SK-N-SH (cell line): ENCODE measurements at regions not wholly inside any gene's neighbourhood (a gene's known extent, or its start where the extent isn't known, plus 50 kb on each side); places are given as distances from the start of the nearest gene placed in this dataset.

ENCODE experiments used
- CTCF ChIA-PET: fragments of 300-600, 350-600 bp; formaldehyde crosslinking; extraction: SDS; loops from one replicate; lab custom pipeline; 2021; lab: Yijun Ruan, JAX
- POLR2A ChIA-PET: fragments of 350-600 bp; sonication (Branson Sonifier 250); formaldehyde crosslinking; extraction: SDS; loops from one replicate; lab custom pipeline; 2020; ENCODE audit warnings: antibody characterized with exemption, inconsistent platforms; lab: Yijun Ruan, JAX
- DNase-seq: peaks from one replicate; pipeline ENCODE4 v3.0.0; 2012
- H2AFZ ChIP-seq: fragments of 200-600 bp; sonication (generic); 2 replicates; pipeline ENCODE4 v1.8.1; 2016; ENCODE audit warnings: antibody characterized with exemption, mild to moderate bottlenecking, low read depth
- H3F3A ChIP-seq: fragments of 200-600 bp; sonication (generic); replicated peaks from 2 replicates; pipeline ENCODE3; 2016; ENCODE audit warnings: antibody characterized with exemption, mild to moderate bottlenecking; ENCODE audit not compliant: insufficient read depth
- H3K27ac ChIP-seq, 2 experiments: fragments of 200-500 bp in 1 of 2; fragments of 200-600 bp in 1 of 2; sonication (Bioruptor generic) in 1 of 2; sonication (generic), shearing (Covaris generic) in 1 of 2; 2 replicates each; pipeline versions ENCODE4 v1.5.1 to v1.6.1; 2014 to 2016; ENCODE audit warnings: low read depth in 2 of 2, inconsistent platforms in 1 of 2, low read length in 1 of 2, mild to moderate bottlenecking in 1 of 2, mixed read lengths in 1 of 2
- H3K27me3 ChIP-seq: fragments of 200-600 bp; sonication (generic), shearing (Covaris generic); 2 replicates; pipeline ENCODE4 v1.6.1; 2016; ENCODE audit warnings: mixed run types; ENCODE audit not compliant: insufficient read depth
- H3K36me3 ChIP-seq, 2 experiments: fragments of 200-500 bp in 1 of 2; fragments of 200-600 bp in 1 of 2; sonication (Bioruptor generic) in 1 of 2; sonication (generic) in 1 of 2; replicated peaks in 1 of 2; 2 replicates each; pipeline versions ENCODE3 to v1.5.1; 2014 to 2016; ENCODE audit warnings: low read length in 1 of 2, mild to moderate bottlenecking in 1 of 2; ENCODE audit not compliant: insufficient read depth in 2 of 2, control insufficient read depth in 1 of 2
- H3K4me1 ChIP-seq, 2 experiments: fragments of 200-500 bp in 1 of 2; fragments of 200-600 bp in 1 of 2; sonication (Bioruptor generic) in 1 of 2; sonication (generic), shearing (Covaris generic) in 1 of 2; 2 replicates each; pipeline versions ENCODE4 v1.5.1 to v1.6.1; 2014 to 2016; ENCODE audit warnings: low read depth in 1 of 2, low read length in 1 of 2, mixed run types in 1 of 2; ENCODE audit not compliant: insufficient read depth in 2 of 2, control insufficient read depth in 1 of 2
- H3K4me2 ChIP-seq: fragments of 200-600 bp; sonication (generic), shearing (Covaris generic); 2 replicates; pipeline ENCODE4 v1.6.1; 2017; ENCODE audit warnings: mixed run types
- H3K4me3 ChIP-seq, 2 experiments: fragments of 200-500 bp in 1 of 2; fragments of 200-600 bp in 1 of 2; sonication (Bioruptor generic) in 1 of 2; sonication (generic), shearing (Covaris generic) in 1 of 2; 2 replicates each; pipeline versions ENCODE4 v1.5.1 to v1.8.1; 2014 to 2016; ENCODE audit warnings: low read depth in 2 of 2, inconsistent platforms in 1 of 2, low read length in 1 of 2, mild to moderate bottlenecking in 1 of 2, mixed read lengths in 1 of 2, moderate library complexity in 1 of 2
- H3K79me2 ChIP-seq: fragments of 200-600 bp; sonication (generic); 2 replicates; pipeline ENCODE4 v1.8.1; 2017; ENCODE audit warnings: mild to moderate bottlenecking; ENCODE audit not compliant: insufficient read depth
- H3K9ac ChIP-seq: fragments of 200-600 bp; sonication (generic); 2 replicates; pipeline ENCODE4 v1.6.1; 2017; ENCODE audit warnings: mixed run types
- H3K9me2 ChIP-seq: fragments of 200-600 bp; sonication (generic); 2 replicates; pipeline ENCODE4 v1.6.1; 2017; ENCODE audit warnings: mixed run types
- H3K9me3 ChIP-seq: fragments of 200-600 bp; sonication (generic); 2 replicates; pipeline ENCODE4 v1.6.1; 2017; ENCODE audit warnings: mixed run types, mild to moderate bottlenecking, moderate library complexity
- H4K20me1 ChIP-seq: fragments of 200-600 bp; sonication (generic); 2 replicates; pipeline ENCODE4 v1.6.1; 2017; ENCODE audit warnings: mild to moderate bottlenecking, mixed run types; ENCODE audit not compliant: insufficient read depth
- CHD2 ChIP-seq: fragments of 150-350 bp; IDR thresholded peaks from 2 replicates; pipeline ENCODE4 v1.6.1; 2018; ENCODE audit warnings: low read length; ENCODE audit not compliant: partially characterized antibody
- EP300 ChIP-seq, 2 experiments: IDR thresholded peaks; 2 replicates each; pipeline versions ENCODE4 v1.4.0 to v1.6.1; 2012; ENCODE audit warnings: borderline replicate concordance in 1 of 2, low read depth in 1 of 2, low read length in 1 of 2
- EZH2phosphoT487 ChIP-seq: fragments of 200-600 bp; sonication (generic); IDR thresholded peaks from 2 replicates; pipeline ENCODE4 v1.6.1; 2017; ENCODE audit warnings: low read depth, mixed run types, mild to moderate bottlenecking, antibody characterized with exemption, moderate library complexity, borderline replicate concordance
- GATA2 ChIP-seq: sonication (generic); formaldehyde crosslinking; IDR thresholded peaks from 2 replicates; pipeline ENCODE4 v1.5.0; 2020; ENCODE audit warnings: mild to moderate bottlenecking, missing genetic modification reagents
- MEF2A ChIP-seq: IDR thresholded peaks from 2 replicates; pipeline ENCODE4 v1.4.0; 2012; ENCODE audit warnings: low read depth, borderline replicate concordance
- MXI1 ChIP-seq: IDR thresholded peaks from 2 replicates; pipeline ENCODE4 v1.6.1; 2012; ENCODE audit warnings: mild to moderate bottlenecking, low read depth, low read length, improper control_type of control experiment
- POLR2AphosphoS5 ChIP-seq: IDR thresholded peaks from 2 replicates; pipeline ENCODE4 v1.6.1; 2012; ENCODE audit warnings: low read depth, low read length
- RAD21 ChIP-seq: IDR thresholded peaks from 2 replicates; pipeline ENCODE4 v1.6.1; 2012; ENCODE audit warnings: mild to moderate bottlenecking, low read length
- RFX5 ChIP-seq: IDR thresholded peaks from 2 replicates; pipeline ENCODE4 v1.6.1; 2012; ENCODE audit warnings: mild to moderate bottlenecking, improper control_type of control experiment, low read length
- RXRA ChIP-seq: IDR thresholded peaks from 2 replicates; pipeline ENCODE4 v1.4.0; 2012; ENCODE audit warnings: low read depth, mild to moderate bottlenecking, borderline replicate concordance
- SIN3A ChIP-seq: IDR thresholded peaks from 2 replicates; pipeline ENCODE4 v1.6.1; 2012; ENCODE audit warnings: low read depth, mild to moderate bottlenecking, low read length, moderate library complexity, borderline replicate concordance
- TEAD4 ChIP-seq: IDR thresholded peaks from 2 replicates; pipeline ENCODE4 v1.4.0; 2012; ENCODE audit warnings: mild to moderate bottlenecking, borderline replicate concordance; ENCODE audit not compliant: insufficient read depth
- YY1 ChIP-seq: IDR thresholded peaks from 2 replicates; pipeline ENCODE4 v1.4.0; 2012; ENCODE audit warnings: low read depth, mild to moderate bottlenecking
- WGBS: methylation state at CpG from one replicate; pipeline ENCODE4 v1.1.6; 2017; ENCODE audit warnings: low lambda C conversion rate; 5-methylcytosine and 5-hydroxymethylcytosine counted together
- TF ChIP-seq, protein P1 (sequence below): IDR thresholded peaks from 2 replicates; pipeline ENCODE4 v1.6.1; 2012; ENCODE audit warnings: mild to moderate bottlenecking, low read depth, low read length, moderate library complexity
- TF ChIP-seq, protein P2 (sequence below): fragments of 200-600 bp; sonication (generic); IDR thresholded peaks from 2 replicates; pipeline ENCODE4 v1.6.1; 2017; ENCODE audit warnings: antibody characterized with exemption, mild to moderate bottlenecking, moderate library complexity
- TF ChIP-seq, protein P3 (sequence below): fragments of 150-350 bp; IDR thresholded peaks from 2 replicates; pipeline ENCODE4 v1.6.1; 2016; ENCODE audit warnings: mild to moderate bottlenecking, low read depth, low read length
- TF ChIP-seq, protein P4 (sequence below): IDR thresholded peaks from 2 replicates; pipeline ENCODE4 v1.4.0; 2012; ENCODE audit warnings: low read depth, borderline replicate concordance

DNA sequence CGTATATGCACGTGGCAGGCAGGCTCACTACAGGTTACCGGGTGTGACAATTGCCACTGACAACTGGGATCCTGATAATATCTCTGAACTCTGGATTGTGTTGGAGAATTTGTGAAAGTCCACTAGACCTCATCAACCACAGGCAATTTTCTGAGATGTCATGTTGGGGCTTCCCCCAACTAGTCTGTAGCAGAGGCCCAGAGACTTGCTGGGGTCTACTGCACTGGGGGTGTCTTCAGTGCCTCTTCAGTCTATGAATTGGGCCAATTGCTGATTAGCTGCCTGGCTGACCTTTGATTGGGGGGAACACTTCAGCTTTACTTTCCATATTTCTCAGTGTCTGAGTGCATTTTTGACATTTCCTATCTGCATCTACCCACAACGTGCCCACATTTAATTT, 201.5 kb downstream of the MTX2 start (continued):
- TF ChIP-seq, protein P1, sequence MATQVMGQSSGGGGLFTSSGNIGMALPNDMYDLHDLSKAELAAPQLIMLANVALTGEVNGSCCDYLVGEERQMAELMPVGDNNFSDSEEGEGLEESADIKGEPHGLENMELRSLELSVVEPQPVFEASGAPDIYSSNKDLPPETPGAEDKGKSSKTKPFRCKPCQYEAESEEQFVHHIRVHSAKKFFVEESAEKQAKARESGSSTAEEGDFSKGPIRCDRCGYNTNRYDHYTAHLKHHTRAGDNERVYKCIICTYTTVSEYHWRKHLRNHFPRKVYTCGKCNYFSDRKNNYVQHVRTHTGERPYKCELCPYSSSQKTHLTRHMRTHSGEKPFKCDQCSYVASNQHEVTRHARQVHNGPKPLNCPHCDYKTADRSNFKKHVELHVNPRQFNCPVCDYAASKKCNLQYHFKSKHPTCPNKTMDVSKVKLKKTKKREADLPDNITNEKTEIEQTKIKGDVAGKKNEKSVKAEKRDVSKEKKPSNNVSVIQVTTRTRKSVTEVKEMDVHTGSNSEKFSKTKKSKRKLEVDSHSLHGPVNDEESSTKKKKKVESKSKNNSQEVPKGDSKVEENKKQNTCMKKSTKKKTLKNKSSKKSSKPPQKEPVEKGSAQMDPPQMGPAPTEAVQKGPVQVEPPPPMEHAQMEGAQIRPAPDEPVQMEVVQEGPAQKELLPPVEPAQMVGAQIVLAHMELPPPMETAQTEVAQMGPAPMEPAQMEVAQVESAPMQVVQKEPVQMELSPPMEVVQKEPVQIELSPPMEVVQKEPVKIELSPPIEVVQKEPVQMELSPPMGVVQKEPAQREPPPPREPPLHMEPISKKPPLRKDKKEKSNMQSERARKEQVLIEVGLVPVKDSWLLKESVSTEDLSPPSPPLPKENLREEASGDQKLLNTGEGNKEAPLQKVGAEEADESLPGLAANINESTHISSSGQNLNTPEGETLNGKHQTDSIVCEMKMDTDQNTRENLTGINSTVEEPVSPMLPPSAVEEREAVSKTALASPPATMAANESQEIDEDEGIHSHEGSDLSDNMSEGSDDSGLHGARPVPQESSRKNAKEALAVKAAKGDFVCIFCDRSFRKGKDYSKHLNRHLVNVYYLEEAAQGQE, result no peak
- TF ChIP-seq TEAD4, result no peak

DNA sequence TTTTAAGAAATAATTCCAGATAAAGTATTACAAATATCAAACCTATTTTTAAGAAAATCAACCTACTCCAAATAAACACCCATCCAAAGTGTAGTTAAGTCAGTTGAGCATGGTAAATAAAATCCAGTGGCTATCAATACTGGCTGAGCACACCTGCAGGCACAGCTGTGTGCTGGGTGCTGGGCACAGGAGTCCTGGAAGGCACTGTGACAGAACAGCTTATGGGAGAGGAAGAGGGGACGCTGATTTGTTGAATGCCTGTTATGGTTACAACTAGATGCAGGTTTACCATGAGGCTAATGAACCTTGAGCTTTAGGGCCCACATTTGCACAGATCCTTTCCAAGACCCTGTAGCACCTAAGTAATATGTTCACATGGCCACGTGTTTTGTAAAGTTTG, 202.7 kb downstream of the MTX2 start:
- 92% methylated on average over 2 of the region's 2 CpGs for WGBS
- DNase-seq, result no peak
- no peak overlapping the region for H3K9ac ChIP-seq
- H3K27me3 ChIP-seq, result no peaks in the 10 kb centered on the region
- H3K9me3 ChIP-seq, result no peaks in the 10 kb centered on the region
- ChIA-PET POLR2A (no interaction called here), CTCF (interaction anchor here (1.1 to 1.8 kb wide), 5 partner anchors 17 to 334 kb away, joined by 3 to 7 read pairs (median 3); no protein-coding TSS in a partner anchor)
- H4K20me1 ChIP-seq, result no peaks in the 10 kb centered on the region
- no peaks in the 10 kb centered on the region for H3K9me2 ChIP-seq
- peaks cover 0 to 12% of the 10 kb centered on the region in 2 experiments; a peak in 2 of 4 replicates for H3K4me1 ChIP-seq
- no peak overlapping the region for H3K4me2 ChIP-seq
- no peak overlapping the region for H3K4me3 ChIP-seq
- H3F3A ChIP-seq, result no peaks in the 10 kb centered on the region
- H2AFZ ChIP-seq, result no peak overlapping the region
- H3K27ac ChIP-seq, result no peak overlapping the region
- H3K79me2 ChIP-seq, result no peaks in the 10 kb centered on the region
- no peaks in the 10 kb centered on the region for H3K36me3 ChIP-seq
- TF ChIP-seq MEF2A, result no peak
- TF ChIP-seq, protein P2, sequence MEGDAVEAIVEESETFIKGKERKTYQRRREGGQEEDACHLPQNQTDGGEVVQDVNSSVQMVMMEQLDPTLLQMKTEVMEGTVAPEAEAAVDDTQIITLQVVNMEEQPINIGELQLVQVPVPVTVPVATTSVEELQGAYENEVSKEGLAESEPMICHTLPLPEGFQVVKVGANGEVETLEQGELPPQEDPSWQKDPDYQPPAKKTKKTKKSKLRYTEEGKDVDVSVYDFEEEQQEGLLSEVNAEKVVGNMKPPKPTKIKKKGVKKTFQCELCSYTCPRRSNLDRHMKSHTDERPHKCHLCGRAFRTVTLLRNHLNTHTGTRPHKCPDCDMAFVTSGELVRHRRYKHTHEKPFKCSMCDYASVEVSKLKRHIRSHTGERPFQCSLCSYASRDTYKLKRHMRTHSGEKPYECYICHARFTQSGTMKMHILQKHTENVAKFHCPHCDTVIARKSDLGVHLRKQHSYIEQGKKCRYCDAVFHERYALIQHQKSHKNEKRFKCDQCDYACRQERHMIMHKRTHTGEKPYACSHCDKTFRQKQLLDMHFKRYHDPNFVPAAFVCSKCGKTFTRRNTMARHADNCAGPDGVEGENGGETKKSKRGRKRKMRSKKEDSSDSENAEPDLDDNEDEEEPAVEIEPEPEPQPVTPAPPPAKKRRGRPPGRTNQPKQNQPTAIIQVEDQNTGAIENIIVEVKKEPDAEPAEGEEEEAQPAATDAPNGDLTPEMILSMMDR, result no peak
- no peak for TF ChIP-seq RFX5
- TF ChIP-seq YY1, result no peak
- TF ChIP-seq EP300 (IDR thresholded peaks at IDR 0.05; ENCODE audit: borderline replicate concordance in 1 of 2, low read depth in 1 of 2, low read length in 1 of 2), result no peak
- TF ChIP-seq GATA2 (CRISPR knock-in tag), result no peak
- TF ChIP-seq CHD2, result no peak
- no peak for TF ChIP-seq MXI1
- no peak for TF ChIP-seq RXRA
- TF ChIP-seq SIN3A, result no peak
- TF ChIP-seq, protein P3, sequence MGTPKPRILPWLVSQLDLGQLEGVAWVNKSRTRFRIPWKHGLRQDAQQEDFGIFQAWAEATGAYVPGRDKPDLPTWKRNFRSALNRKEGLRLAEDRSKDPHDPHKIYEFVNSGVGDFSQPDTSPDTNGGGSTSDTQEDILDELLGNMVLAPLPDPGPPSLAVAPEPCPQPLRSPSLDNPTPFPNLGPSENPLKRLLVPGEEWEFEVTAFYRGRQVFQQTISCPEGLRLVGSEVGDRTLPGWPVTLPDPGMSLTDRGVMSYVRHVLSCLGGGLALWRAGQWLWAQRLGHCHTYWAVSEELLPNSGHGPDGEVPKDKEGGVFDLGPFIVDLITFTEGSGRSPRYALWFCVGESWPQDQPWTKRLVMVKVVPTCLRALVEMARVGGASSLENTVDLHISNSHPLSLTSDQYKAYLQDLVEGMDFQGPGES, result no peak
- TF ChIP-seq, protein P1, result no peak
- TF ChIP-seq, protein P4, sequence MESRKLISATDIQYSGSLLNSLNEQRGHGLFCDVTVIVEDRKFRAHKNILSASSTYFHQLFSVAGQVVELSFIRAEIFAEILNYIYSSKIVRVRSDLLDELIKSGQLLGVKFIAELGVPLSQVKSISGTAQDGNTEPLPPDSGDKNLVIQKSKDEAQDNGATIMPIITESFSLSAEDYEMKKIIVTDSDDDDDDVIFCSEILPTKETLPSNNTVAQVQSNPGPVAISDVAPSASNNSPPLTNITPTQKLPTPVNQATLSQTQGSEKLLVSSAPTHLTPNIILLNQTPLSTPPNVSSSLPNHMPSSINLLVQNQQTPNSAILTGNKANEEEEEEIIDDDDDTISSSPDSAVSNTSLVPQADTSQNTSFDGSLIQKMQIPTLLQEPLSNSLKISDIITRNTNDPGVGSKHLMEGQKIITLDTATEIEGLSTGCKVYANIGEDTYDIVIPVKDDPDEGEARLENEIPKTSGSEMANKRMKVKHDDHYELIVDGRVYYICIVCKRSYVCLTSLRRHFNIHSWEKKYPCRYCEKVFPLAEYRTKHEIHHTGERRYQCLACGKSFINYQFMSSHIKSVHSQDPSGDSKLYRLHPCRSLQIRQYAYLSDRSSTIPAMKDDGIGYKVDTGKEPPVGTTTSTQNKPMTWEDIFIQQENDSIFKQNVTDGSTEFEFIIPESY, result no peak
- no peak for TF ChIP-seq EZH2phosphoT487
- no peak for TF ChIP-seq RAD21
- no peak for TF ChIP-seq POLR2AphosphoS5
